Smooth muscle cell (in vitro differentiated cells): ENCODE measurements at regions not wholly inside any gene's neighbourhood (a gene's known extent, or its start where the extent isn't known, plus 50 kb on each side); places are given as distances from the start of the nearest gene placed in this dataset.

Experiments
- DNase-seq: peaks from one replicate; lab custom pipeline; 2025; ENCODE audit not compliant: unreplicated experiment; lab: John Stamatoyannopoulos, UW
- H2AFZ ChIP-seq: fragments of 200-600 bp; sonication (generic); 2 replicates; pipeline ENCODE4 v1.6.0; 2016; ENCODE audit warnings: antibody characterized with exemption, low read depth, mild to moderate bottlenecking
- H3F3A ChIP-seq: fragments of 200-600 bp; sonication (generic); 2 replicates; pipeline ENCODE4 v1.6.0; 2017; ENCODE audit warnings: antibody characterized with exemption, low read depth
- H3K27ac ChIP-seq: fragments of 200-600 bp; sonication (generic); 2 replicates; pipeline ENCODE4 v1.5.1; 2016; ENCODE audit warnings: low read depth, mild to moderate bottlenecking
- H3K27me3 ChIP-seq: fragments of 200-600 bp; sonication (generic); 2 replicates; pipeline ENCODE4 v1.6.1; 2016; ENCODE audit warnings: low read depth, mild to moderate bottlenecking
- H3K36me3 ChIP-seq: fragments of 200-600 bp; sonication (generic); 2 replicates; pipeline ENCODE4 v1.5.1; 2016; ENCODE audit warnings: low read depth
- H3K4me1 ChIP-seq: fragments of 200-600 bp; sonication (generic); 2 replicates; pipeline ENCODE4 v1.5.1; 2016; ENCODE audit warnings: low read depth
- H3K4me2 ChIP-seq: fragments of 200-600 bp; sonication (generic); 2 replicates; pipeline ENCODE4 v1.6.0; 2016; ENCODE audit warnings: mild to moderate bottlenecking
- H3K4me3 ChIP-seq: fragments of 200-600 bp; sonication (generic); 2 replicates; pipeline ENCODE4 v1.5.1; 2016; ENCODE audit warnings: mild to moderate bottlenecking
- H3K79me2 ChIP-seq: fragments of 200-600 bp; sonication (generic); 2 replicates; pipeline ENCODE4 v1.6.0; 2016; ENCODE audit warnings: low read depth, mild to moderate bottlenecking
- H3K9ac ChIP-seq: fragments of 200-600 bp; sonication (generic); 2 replicates; pipeline ENCODE4 v1.6.0; 2016; ENCODE audit warnings: low read depth
- H3K9me3 ChIP-seq: fragments of 200-600 bp; sonication (generic); replicated peaks from 2 replicates; pipeline ENCODE4 v1.5.1; 2016; ENCODE audit warnings: low read depth
- H4K20me1 ChIP-seq: fragments of 200-600 bp; sonication (generic); 2 replicates; pipeline ENCODE4 v1.6.0; 2016; ENCODE audit warnings: low read depth
- CTCF ChIP-seq: fragments of 200-600 bp; sonication (generic); IDR thresholded peaks from 2 replicates; pipeline ENCODE4 v1.5.1; 2017; ENCODE audit warnings: borderline replicate concordance, mild to moderate bottlenecking, antibody characterized with exemption; ENCODE audit not compliant: insufficient read depth, poor library complexity, severe bottlenecking
- WGBS: methylation state at CpG from one replicate; pipeline ENCODE4 v1.1.7; 2016; ENCODE audit warnings: low lambda C conversion rate; 5-methylcytosine and 5-hydroxymethylcytosine counted together

- H3K27me3 ChIP-seq = no peaks in the 10 kb centered on the region
- no peak overlapping the region for H3K4me3 ChIP-seq
- H3K4me1 ChIP-seq = peaks cover 5% of the 10 kb centered on the region
- no peaks in the 10 kb centered on the region for H4K20me1 ChIP-seq
- no peak overlapping the region for H2AFZ ChIP-seq
- H3K9me3 ChIP-seq = no peaks in the 10 kb centered on the region
- no peak overlapping the region for H3K27ac ChIP-seq
- no peak for DNase-seq
- H3K36me3 ChIP-seq = no peaks in the 10 kb centered on the region
- H3F3A ChIP-seq = peaks cover 8% of the 10 kb centered on the region
- no peak overlapping the region for H3K9ac ChIP-seq
- no peaks in the 10 kb centered on the region for H3K79me2 ChIP-seq
- no peak for TF ChIP-seq CTCF
- no peak overlapping the region for H3K4me2 ChIP-seq
These were observed 480.3 kb upstream of the TNP1 start for GRCh38 chr2:217340176-217340575.

GRCh38 chr2:217339753-217340152 is 479.9 kb upstream of the TNP1 start:
- 95% methylated on average over 5 of the region's 5 CpGs for WGBS
- Histone ChIP-seq H3F3A (peaks cover 8% of the 10 kb centered on the region), H3K36me3 (no peaks in the 10 kb centered on the region), H3K4me1 (peaks cover 5% of the 10 kb centered on the region), H3K27me3 (no peaks in the 10 kb centered on the region), H4K20me1 (no peaks in the 10 kb centered on the region), H3K4me2 (no peak overlapping the region), H3K79me2 (no peaks in the 10 kb centered on the region), H3K9me3 (no peaks in the 10 kb centered on the region), H3K4me3 (no peak overlapping the region), H3K9ac (no peak overlapping the region), H3K27ac (no peak overlapping the region), H2AFZ (peak overlapping the region; percentile 36)
- no peak for DNase-seq
- TF ChIP-seq CTCF = no peak

- WGBS = 28% methylated on average over 4 of the region's 4 CpGs
- H3K36me3 ChIP-seq = no peaks in the 10 kb centered on the region
- H3K4me2 ChIP-seq = peak overlapping the region; percentile 22
- peaks cover 8% of the 10 kb centered on the region for H3F3A ChIP-seq
- H3K4me3 ChIP-seq = no peak overlapping the region
- H3K27me3 ChIP-seq = no peaks in the 10 kb centered on the region
- TF ChIP-seq CTCF = no peak
- no peaks in the 10 kb centered on the region for H3K9me3 ChIP-seq
- no peaks in the 10 kb centered on the region for H4K20me1 ChIP-seq
- peaks cover 5% of the 10 kb centered on the region for H3K4me1 ChIP-seq
- H3K9ac ChIP-seq = no peak overlapping the region
- H2AFZ ChIP-seq = no peak overlapping the region
- no peaks in the 10 kb centered on the region for H3K79me2 ChIP-seq
- no peak for DNase-seq
- H3K27ac ChIP-seq = peak overlapping the region; percentile 47
These were observed 478.5 kb upstream of the TNP1 start for GRCh38 chr2:217338306-217338916.

GRCh38 chr2:217337771-217338170 is 477.9 kb upstream of the TNP1 start:
- H3F3A ChIP-seq = peaks cover 8% of the 10 kb centered on the region
- 99% methylated on average over 3 of the region's 3 CpGs for WGBS
- no peaks in the 10 kb centered on the region for H3K79me2 ChIP-seq
- no peak for TF ChIP-seq CTCF
- peak overlapping the region; percentile 47 for H3K27ac ChIP-seq
- H4K20me1 ChIP-seq = no peaks in the 10 kb centered on the region
- no peak overlapping the region for H3K9ac ChIP-seq
- peaks cover 5% of the 10 kb centered on the region for H3K4me1 ChIP-seq
- H3K27me3 ChIP-seq = no peaks in the 10 kb centered on the region
- H3K4me2 ChIP-seq = peak overlapping the region; percentile 22
- H2AFZ ChIP-seq = no peak overlapping the region
- DNase-seq = no peak
- no peaks in the 10 kb centered on the region for H3K9me3 ChIP-seq
- H3K4me3 ChIP-seq = no peak overlapping the region
- no peaks in the 10 kb centered on the region for H3K36me3 ChIP-seq
